ENCODE measurements at regions not wholly inside any gene's neighbourhood (a gene's known extent, or its start where the extent isn't known, plus 50 kb on each side); places are given as distances from the start of the nearest gene placed in this dataset.
"Not testable (repeated sequence)": the region's sequence is repeated elsewhere in the genome, so short reads cannot be mapped to it uniquely, and the experiment has no call there.

DNA sequence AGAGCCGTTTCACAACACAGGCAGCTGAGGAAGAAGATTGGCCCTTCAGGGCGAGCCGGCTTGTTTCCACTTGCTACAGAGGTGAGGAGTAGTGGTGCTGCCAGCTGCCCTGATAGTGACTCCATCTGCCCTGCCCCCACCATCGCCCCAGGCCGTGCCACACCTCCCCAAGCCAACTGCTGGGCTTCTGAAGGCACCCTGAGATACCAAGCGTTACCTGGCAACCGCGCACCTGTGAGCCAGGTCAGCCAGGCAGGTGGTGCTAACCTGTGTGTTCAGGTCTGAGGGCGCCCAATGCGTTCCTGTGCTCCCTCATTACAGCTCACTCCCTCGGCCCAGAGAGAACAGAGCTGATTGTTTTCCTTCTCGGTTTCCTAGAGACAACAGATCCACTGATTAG is 299.1 kb upstream of the ID4 start:
- no peak for DNase-seq (ENCODE audit: low read depth in 2 of 2)

DNA sequence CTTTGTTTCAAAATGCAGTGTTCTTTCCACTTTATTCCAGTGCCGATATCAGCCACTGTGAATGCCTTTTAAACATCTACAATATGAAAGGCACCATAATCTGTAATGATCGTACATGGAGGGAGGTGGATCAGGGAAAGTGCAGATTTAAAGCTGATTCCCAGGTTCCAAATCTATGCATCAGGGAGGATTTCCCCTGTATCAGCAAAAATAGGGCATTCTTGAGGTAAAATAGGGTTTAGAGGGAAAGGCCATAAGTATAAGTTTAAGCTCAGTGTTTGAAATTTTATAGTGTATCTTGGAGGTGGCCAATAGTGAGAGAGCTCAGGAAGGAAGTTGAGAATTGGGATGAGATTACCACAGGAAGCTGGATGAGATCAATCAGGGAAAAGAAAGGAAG is 289.7 kb upstream of the ID4 start:
- DNase-seq (ENCODE audit: low read depth in 2 of 2) = no peak

DNA sequence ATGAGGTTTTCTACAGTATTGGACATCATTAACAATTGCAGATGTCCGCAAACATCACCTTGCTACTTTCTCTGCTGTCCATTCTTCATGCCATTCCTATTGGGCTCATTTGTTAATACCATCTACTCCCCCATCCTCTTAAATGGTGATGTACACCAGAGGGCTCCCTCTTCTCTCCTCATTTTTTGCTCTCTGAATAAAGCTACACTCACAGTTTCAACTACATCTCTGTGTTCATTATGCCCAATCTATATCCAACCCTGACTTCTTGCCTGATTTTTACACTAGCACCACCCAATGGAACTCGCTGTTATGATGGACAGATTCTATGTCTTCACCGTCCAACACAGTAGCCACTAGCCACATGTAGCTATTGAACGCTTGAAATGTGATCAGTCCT is 288.1 kb upstream of the ID4 start:
- no peak for DNase-seq (ENCODE audit: low read depth in 2 of 2)

DNA sequence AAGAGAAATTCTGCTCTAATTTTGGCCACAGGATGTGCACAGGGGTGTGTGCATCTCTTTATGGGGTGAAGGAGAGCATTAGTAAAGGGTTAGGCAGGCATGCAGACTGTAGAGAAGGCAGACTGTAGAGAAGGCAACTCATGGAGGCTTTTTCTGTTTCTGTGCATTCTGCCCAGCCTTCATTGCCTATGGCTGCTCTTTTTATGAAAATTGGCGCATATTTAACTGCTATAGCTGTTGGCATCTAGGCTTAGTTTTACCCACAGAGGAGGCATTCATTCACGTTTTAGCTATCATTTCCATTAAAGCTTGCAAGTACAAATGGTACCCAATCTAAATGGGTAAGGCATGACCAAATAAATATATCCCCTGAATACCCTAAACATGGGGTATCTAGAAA is 286.8 kb upstream of the ID4 start:
- DNase-seq (ENCODE audit: low read depth in 2 of 2) = no peak

DNA sequence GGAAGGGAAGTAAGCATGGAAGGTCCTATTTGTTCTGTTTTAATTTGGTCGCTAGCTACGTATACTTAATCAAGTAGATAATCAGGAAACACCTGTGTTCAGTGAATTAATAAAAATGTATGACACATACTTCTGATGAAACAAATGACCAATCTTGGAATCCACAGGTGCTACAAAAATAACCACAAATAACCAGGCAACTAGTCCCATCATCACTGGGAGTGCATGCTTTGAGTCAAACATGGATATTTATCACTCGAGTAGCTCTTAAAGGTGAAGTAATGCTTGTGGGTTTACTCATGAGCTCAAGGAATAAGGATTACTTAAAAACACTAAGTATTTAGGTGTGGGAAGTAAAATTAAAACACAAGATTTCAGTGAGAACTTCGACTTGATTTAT is 285.6 kb upstream of the ID4 start:
- DNase-seq (ENCODE audit: low read depth in 2 of 2) = no peak

DNA sequence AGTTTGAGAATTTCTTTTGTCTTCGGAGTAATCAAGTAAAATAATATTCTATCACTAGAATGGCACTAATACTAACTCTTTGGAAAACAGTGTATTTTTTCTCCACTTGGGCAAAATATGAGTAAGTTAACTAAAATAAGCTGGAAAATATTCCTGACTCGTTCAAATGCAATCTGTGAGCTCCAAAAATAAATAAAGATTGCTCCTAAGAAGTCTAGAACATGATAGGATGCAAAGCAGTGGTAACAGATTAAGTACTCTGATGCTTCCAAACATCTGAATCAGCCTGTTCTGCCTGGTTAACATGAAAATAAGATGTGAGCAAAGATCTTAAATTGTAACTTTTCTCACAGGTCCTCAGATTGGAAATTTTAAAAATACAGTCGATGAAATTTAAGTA is 285.1 kb upstream of the ID4 start:
- no peak for DNase-seq (ENCODE audit: low read depth in 2 of 2)

DNA sequence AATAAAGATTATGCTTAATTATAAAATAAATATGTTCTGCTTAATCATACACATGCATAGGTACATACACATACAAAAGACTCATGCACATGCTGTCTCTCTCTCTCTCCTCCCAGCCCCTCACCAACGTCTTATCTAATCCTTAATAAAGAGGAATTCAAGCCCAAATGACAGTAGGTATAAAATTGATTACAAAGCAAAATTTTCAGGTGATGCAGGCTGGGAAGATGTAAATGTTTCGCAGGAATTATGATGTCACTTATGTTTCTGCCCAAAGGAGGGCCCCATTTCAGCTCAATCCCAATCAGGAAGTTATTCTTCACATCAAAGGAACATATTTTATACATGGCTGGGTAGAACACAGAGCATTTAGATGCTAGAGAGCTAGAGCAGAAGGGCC is 284.6 kb upstream of the ID4 start:
- no peak for DNase-seq (ENCODE audit: low read depth in 2 of 2)

- no peak for DNase-seq (ENCODE audit: low read depth in 2 of 2)
These were observed 282.6 kb upstream of the ID4 start for GRCh38 chr6:19554356-19555225.

DNA sequence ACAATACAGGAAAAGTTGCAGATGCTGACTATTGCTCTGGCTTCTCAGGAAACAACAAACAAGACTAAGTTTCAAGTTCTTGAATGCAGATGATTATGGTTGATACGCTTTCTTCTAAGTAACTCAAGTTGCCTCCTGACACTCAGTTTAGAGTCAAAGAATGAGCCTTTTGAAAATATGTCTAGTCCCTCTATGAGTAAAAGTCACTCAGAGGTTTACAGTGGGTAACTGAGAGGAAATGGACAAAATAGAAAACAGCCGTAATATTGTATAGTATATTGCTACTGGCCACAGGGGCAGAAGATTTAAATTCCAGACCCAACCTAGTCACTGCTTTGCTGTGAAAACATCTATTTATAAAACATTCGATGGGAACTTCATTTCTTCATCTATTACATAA is 280.0 kb upstream of the ID4 start:
- DNase-seq (ENCODE audit: low read depth in 2 of 2) = no peak

DNA sequence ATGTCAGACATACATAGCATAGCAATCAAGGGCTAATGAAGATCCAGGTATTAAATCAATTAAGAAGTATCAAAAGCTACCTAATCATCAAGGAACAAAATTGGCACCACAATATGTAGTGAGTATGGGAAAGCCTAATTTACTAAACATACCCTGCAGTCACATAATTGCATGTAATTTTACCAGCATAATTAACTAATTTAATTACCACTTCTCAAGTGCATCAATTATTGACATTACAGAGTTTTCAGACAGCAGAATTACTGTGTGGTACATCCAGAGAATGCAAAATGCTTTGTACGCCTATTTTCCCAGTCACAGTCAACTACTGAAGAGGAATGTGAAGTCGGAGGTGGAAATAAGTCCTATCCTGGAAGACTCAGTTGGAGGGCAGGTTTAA is 279.0 kb upstream of the ID4 start:
- DNase-seq (ENCODE audit: low read depth in 2 of 2) = no peak

DNA sequence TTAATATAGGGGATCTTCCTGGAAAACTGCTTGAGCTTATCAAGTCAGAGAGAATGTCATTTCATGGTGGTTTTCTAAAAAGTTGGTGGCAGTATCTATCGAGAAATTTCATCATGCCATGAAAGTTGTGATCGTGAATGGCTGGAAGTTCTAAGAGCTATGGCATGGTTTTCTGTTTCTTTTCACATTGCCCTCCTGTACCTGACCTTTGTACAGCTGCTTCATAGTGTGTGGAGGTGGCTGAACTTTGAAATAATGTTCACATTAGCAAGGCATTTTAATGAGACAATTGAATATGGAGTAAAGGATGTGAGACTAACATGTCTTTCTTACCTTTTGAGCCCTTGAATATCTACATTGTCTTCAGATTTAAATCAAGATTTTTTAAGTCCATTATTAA is 278.2 kb upstream of the ID4 start:
- no peak for DNase-seq (ENCODE audit: low read depth in 2 of 2)

GRCh38 chr6:19562468-19562867 is 274.7 kb upstream of the ID4 start:
- DNase-seq (ENCODE audit: low read depth in 2 of 2) = no peak

- no peak for DNase-seq (ENCODE audit: low read depth in 2 of 2)
These were observed 267.6 kb upstream of the ID4 start for GRCh38 chr6:19569563-19569962.

- no peak for DNase-seq (ENCODE audit: low read depth in 2 of 2)
These were observed 266.0 kb upstream of the ID4 start for GRCh38 chr6:19571176-19571575.

DNA sequence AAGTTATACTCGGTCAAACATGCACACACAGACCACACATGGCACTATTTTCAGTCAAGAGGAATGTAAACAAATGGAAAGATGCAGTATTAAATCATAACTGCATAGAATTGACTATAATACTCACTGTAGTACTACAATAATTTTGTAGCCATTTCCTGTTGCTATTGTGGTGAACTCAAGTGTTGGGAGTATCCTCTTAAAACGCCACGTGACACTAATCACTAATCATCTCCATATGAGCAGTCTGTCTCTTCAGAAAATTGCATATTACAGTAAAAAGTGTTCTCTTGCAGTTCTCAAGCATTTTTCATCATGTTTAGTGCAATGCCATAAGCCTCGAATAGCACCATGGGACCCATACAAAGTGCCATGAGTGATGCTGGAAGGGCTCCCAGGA is 258.7 kb upstream of the ID4 start:
- DNase-seq (ENCODE audit: low read depth in 2 of 2) = no peak

DNA sequence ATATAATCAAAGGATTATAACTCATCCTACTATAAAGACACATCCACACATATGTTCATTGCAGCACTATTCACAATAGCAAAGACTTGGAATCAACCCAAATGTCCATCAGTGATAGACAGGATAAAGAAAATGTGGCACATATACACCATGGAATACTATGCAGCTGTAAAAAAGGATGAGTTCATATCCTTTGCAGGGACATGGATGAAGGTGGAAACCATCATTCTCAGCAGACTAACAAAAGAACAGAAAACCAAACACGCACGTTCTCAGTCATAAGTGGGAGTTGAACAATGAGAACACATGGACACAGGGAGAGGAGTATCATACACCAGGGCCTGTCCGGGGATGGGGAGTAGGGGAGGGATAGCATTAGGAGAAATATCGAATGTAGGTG is 253.0 kb upstream of the ID4 start:
- DNase-seq (ENCODE audit: low read depth in 2 of 2) = not testable (repeated sequence)

GRCh38 chr6:19587238-19587942 is 249.8 kb upstream of the ID4 start:
- no peak for DNase-seq (ENCODE audit: low read depth in 2 of 2)

DNA sequence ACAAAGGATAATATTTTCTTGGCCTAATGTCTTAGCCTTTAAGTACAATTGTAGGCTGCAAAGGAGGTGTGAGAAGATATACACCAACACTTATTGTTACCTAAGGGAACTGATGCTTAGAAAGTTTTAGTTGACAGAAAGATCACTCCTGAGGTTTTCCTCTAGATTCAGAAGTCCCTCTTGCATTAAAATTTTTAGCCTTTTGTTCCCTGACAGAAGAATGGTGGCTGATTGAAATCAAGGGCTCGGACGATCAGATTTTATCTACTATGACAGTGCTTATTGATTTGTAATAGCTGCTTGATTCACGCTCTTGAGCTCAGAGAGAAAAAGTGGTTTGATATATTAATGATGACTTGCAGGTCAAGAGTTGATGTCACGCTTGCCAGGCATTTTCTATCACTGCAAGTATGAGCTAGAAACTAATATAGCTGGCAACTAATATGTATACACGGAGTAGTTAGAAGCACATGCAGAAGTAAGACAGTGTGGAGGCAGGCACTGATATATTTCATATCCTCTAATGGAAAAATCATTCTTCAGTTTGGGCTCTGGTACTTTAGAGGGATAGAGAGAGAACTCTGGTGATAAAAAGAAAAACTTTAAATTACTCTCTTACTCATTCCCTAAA is 246.6 kb upstream of the ID4 start:
- no peak for DNase-seq (ENCODE audit: low read depth in 2 of 2)

GRCh38 chr6:19597809-19598320 is 239.3 kb upstream of the ID4 start:
- no peak for DNase-seq (ENCODE audit: low read depth in 2 of 2)

DNA sequence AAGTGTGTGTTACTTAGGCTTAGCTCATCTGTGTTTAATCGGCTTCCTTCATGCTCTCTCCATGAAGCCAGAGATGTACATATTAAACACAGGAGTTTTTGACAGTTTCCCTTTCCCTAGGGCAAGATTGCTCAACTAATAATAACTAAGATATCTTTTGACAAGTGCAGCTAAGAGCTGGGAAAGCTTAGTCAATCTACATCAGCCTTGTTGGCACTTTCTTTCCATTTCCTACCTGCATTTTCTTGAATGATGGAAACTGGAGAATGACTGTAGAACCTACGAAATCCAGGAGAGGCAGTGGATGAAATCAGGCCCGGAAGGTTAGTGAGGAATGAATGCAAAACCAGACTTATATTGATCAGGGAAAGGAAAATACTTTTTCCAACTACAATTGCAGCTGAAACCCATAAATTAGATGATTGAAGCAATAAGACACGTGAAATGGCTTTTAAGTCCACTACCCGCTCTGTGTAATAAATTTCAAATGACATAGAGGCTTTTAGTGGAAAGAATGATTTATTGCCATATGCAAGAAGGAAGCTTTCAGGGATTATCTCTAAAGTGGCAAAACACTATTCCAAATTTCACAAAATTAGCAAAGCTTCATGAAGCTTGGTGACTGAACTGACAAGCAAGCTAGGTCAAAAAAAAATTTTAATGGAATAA is 237.2 kb upstream of the ID4 start:
- DNase-seq (ENCODE audit: low read depth in 2 of 2) = no peak

GRCh38 chr6:19602434-19603013 is 234.6 kb upstream of the ID4 start:
- DNase-seq (ENCODE audit: low read depth in 2 of 2) = no peak

- DNase-seq (ENCODE audit: low read depth in 2 of 2) = no peak
These were observed 233.4 kb upstream of the ID4 start for GRCh38 chr6:19603721-19604120.

All from stimulated activated CD8-positive, alpha-beta memory T cell treated with anti-CD3 and anti-CD28 coated beads, Interleukin-7, amount 100 ng/mL, for 4 hours (primary cell).